ENCODE measurements at regions not wholly inside any gene's neighbourhood (a gene's known extent, or its start where the extent isn't known, plus 50 kb on each side); places are given as distances from the start of the nearest gene placed in this dataset.

DNA sequence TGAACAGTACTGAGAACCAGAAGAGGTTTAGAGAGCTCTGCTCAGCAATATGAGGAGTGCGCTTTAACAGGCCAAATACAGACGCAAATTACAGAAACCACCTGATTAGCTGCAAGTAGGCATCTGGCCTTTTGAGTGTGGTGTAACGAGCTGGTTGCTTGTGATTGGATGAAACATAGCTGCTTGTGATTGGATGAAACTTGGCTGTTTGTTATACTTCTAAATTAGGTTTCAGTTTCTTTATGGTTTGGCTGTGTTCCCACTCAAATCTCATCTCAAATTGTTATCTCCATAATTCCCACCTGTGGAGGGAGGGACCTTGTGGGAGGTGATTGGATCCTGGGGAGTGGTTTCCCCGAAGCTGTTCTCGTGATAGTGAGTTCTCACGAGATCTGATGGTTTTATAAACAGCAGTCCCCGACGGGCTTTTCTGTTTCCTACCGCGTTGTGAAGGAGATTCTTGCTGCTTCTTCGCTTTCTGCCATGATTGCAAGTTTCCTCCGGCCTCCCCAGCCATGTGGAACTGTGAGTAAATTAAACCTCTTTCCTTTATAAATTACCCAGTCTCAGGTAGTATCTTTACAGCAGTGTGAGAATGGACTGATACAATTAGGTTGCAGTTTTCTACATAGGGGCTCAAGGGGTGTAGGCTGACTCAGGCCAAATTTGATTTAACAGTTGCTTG is 655.9 kb upstream of the MAN1A1 start (continued):
- TF ChIP-seq ARID4A (CRISPR knock-in tag; IDR thresholded peaks at IDR 0.05; ENCODE audit: borderline replicate concordance): no peak
- TF ChIP-seq ATRX (CRISPR knock-in tag; IDR thresholded peaks at IDR 0.05; ENCODE audit: borderline replicate concordance): no peak
- TF ChIP-seq, protein P1, sequence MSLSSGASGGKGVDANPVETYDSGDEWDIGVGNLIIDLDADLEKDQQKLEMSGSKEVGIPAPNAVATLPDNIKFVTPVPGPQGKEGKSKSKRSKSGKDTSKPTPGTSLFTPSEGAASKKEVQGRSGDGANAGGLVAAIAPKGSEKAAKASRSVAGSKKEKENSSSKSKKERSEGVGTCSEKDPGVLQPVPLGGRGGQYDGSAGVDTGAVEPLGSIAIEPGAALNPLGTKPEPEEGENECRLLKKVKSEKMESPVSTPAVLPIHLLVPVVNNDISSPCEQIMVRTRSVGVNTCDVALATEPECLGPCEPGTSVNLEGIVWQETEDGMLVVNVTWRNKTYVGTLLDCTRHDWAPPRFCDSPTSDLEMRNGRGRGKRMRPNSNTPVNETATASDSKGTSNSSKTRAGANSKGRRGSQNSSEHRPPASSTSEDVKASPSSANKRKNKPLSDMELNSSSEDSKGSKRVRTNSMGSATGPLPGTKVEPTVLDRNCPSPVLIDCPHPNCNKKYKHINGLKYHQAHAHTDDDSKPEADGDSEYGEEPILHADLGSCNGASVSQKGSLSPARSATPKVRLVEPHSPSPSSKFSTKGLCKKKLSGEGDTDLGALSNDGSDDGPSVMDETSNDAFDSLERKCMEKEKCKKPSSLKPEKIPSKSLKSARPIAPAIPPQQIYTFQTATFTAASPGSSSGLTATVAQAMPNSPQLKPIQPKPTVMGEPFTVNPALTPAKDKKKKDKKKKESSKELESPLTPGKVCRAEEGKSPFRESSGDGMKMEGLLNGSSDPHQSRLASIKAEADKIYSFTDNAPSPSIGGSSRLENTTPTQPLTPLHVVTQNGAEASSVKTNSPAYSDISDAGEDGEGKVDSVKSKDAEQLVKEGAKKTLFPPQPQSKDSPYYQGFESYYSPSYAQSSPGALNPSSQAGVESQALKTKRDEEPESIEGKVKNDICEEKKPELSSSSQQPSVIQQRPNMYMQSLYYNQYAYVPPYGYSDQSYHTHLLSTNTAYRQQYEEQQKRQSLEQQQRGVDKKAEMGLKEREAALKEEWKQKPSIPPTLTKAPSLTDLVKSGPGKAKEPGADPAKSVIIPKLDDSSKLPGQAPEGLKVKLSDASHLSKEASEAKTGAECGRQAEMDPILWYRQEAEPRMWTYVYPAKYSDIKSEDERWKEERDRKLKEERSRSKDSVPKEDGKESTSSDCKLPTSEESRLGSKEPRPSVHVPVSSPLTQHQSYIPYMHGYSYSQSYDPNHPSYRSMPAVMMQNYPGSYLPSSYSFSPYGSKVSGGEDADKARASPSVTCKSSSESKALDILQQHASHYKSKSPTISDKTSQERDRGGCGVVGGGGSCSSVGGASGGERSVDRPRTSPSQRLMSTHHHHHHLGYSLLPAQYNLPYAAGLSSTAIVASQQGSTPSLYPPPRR (CRISPR knock-in tag; IDR thresholded peaks at IDR 0.05; ENCODE audit: borderline replicate concordance): no peak
- no peak for TF ChIP-seq SRSF9 (IDR thresholded peaks at IDR 0.05; ENCODE audit: borderline replicate concordance, insufficient read depth, low read depth, low read length, poor library complexity, severe bottlenecking)
- TF ChIP-seq RARG (CRISPR knock-in tag; IDR thresholded peaks at IDR 0.05; ENCODE audit: low read depth): no peak
- no peak for TF ChIP-seq HMG20A (CRISPR knock-in tag; IDR thresholded peaks at IDR 0.05; ENCODE audit: borderline replicate concordance)
- TF ChIP-seq PPARG (CRISPR knock-in tag; conservative IDR thresholded peaks at IDR 0.05): no peak
- no peak for TF ChIP-seq MEIS1 (CRISPR knock-in tag; IDR thresholded peaks at IDR 0.05; ENCODE audit: borderline replicate concordance)
- TF ChIP-seq BRCA1 (CRISPR knock-in tag; IDR thresholded peaks at IDR 0.05): no peak
- peak; percentile 25; the same call in 1 of the 2 replicates for TF ChIP-seq MED1 (CRISPR knock-in tag; IDR thresholded peaks at IDR 0.05)
- TF ChIP-seq SP2 (CRISPR knock-in tag; IDR thresholded peaks at IDR 0.05): no peak
- TF ChIP-seq ZNF20 (CRISPR knock-in tag; IDR thresholded peaks at IDR 0.05): no peak
- no peak for TF ChIP-seq MLLT10 (CRISPR knock-in tag; IDR thresholded peaks at IDR 0.05)
- no peak for TF ChIP-seq SRSF4 (IDR thresholded peaks at IDR 0.05; ENCODE audit: low read depth, low read length, poor library complexity, severe bottlenecking)
- TF ChIP-seq HNRNPLL (IDR thresholded peaks at IDR 0.05; ENCODE audit: low read depth, low read length, poor library complexity, severe bottlenecking): no peak
- no peak for TF ChIP-seq ZUFSP (CRISPR knock-in tag; IDR thresholded peaks at IDR 0.05; ENCODE audit: borderline replicate concordance)
